Natural killer cell treated with Interleukin-12 subunit alpha and Interleukin-12 subunit beta and Interleukin-15 and Interleukin-18, amount 100 ng/mL, for 72 hours (primary cell): ENCODE measurements at regions not wholly inside any gene's neighbourhood (a gene's known extent, or its start where the extent isn't known, plus 50 kb on each side); places are given as distances from the start of the nearest gene placed in this dataset.

Experiments
- ATAC-seq, 2 donors: fragments of 150-1000 bp; cut with Tn5 transposase in 1 of 2; sonication (Bioruptor Pico), chemical (Tn5 transposase) in 1 of 2; 2 replicates each; pipeline ENCODE4 v1.10.0; 2021
- DNase-seq: peaks from one replicate; pipeline ENCODE4 v3.0.0; 2022; ENCODE audit warnings: low spot score
- H3K27ac Mint-ChIP-seq, 2 donors: 1 replicate in 1 of 2; 2 replicates in 1 of 2; pipeline ENCODE4 v1.8.0; 2022; ENCODE audit warnings: mixed read lengths in 2 of 2, mild to moderate bottlenecking in 1 of 2, moderate library complexity in 1 of 2
- H3K27me3 Mint-ChIP-seq, 2 donors: 1 replicate in 1 of 2; 2 replicates in 1 of 2; pipeline ENCODE4 v1.8.0; 2022; ENCODE audit warnings: mixed read lengths in 2 of 2
- H3K36me3 Mint-ChIP-seq: one replicate; pipeline ENCODE4 v1.8.0; 2022; ENCODE audit warnings: mixed read lengths
- H3K4me1 Mint-ChIP-seq, 2 donors: 1 replicate in 1 of 2; 2 replicates in 1 of 2; pipeline ENCODE4 v1.8.0; 2022; ENCODE audit warnings: low read depth in 2 of 2, mixed read lengths in 2 of 2, mild to moderate bottlenecking in 1 of 2
- H3K4me3 Mint-ChIP-seq: one replicate; pipeline ENCODE4 v1.8.0; 2022; ENCODE audit warnings: mixed read lengths
- H3K9me3 Mint-ChIP-seq: 2 replicates; pipeline ENCODE4 v1.8.0; 2022; ENCODE audit warnings: mixed read lengths

DNA sequence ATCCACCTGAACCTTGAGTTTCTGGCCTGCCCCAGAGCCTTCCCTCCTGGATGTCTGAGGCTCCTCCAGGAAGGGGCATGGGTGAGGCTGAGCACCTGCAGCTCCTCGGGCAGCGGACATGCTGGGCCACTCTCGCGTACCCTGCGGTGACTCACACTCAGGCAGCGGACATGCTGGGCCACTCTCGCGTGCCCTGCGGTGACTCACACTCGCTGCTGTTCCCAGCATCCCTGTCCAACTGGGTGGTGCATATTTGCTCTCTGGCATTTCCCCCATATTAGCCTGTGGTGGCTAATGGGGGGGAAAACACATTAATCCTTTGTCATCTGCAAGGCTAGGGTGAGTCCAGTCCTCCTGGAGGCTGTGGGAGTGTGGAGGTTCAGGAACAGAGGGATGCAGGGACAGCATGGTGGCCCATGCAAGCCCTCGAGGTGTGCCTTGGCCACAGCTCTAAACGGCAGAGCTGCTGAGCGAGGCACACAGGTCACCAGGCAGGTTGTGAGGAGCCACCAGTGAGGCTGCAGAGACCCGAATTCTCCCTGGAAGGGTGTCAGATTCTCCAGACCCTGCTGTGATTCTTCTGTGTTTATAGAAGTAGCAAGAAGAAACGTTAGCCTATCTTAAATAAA, 728.1 kb downstream of the BRD1 start:
- Mint-ChIP-seq H3K27me3 (no peaks in the 10 kb centered on the region), H3K27ac (no peak overlapping the region), H3K4me3 (no peak overlapping the region), H3K36me3 (no peaks in the 10 kb centered on the region), H3K9me3 (peaks cover 3% of the 10 kb centered on the region), H3K4me1 (no peaks in the 10 kb centered on the region)
- ATAC-seq, result no peak
- DNase-seq, result no peak

DNA sequence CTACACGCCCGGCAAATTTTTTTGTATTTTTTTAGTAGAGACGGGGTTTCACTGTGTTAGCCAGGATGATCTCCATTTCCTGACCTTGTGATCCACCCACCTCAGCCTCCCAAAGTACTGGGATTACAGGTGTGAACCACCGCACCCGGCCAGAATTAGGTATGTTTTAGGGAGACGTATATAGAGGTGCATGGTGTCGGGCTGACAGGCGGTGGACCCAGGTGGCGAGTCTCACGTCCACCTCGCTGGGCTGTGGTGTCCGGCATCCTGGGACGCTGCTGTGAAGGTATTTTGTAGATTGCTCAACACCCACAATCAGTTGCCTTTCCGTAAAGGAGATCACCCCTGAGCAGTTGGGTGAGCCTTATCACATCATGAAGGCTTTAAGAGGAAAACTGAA, 728.6 kb downstream of the BRD1 start:
- ATAC-seq (no peak), DNase-seq (no peak)
- H3K4me3 Mint-ChIP-seq, result no peak overlapping the region
- no peaks in the 10 kb centered on the region for H3K36me3 Mint-ChIP-seq
- H3K27me3 Mint-ChIP-seq, result no peaks in the 10 kb centered on the region
- no peak overlapping the region for H3K27ac Mint-ChIP-seq
- no peaks in the 10 kb centered on the region for H3K4me1 Mint-ChIP-seq
- H3K9me3 Mint-ChIP-seq, result peaks cover 3% of the 10 kb centered on the region

GRCh38 chr22:49097966-49098365, 729.7 kb downstream of the BRD1 start:
- Mint-ChIP-seq H3K4me3 (no peak overlapping the region), H3K27me3 (no peaks in the 10 kb centered on the region), H3K9me3 (peaks cover 3% of the 10 kb centered on the region), H3K27ac (no peak overlapping the region), H3K4me1 (no peaks in the 10 kb centered on the region), H3K36me3 (no peaks in the 10 kb centered on the region)
- ATAC-seq (no peak), DNase-seq (no peak)

DNA sequence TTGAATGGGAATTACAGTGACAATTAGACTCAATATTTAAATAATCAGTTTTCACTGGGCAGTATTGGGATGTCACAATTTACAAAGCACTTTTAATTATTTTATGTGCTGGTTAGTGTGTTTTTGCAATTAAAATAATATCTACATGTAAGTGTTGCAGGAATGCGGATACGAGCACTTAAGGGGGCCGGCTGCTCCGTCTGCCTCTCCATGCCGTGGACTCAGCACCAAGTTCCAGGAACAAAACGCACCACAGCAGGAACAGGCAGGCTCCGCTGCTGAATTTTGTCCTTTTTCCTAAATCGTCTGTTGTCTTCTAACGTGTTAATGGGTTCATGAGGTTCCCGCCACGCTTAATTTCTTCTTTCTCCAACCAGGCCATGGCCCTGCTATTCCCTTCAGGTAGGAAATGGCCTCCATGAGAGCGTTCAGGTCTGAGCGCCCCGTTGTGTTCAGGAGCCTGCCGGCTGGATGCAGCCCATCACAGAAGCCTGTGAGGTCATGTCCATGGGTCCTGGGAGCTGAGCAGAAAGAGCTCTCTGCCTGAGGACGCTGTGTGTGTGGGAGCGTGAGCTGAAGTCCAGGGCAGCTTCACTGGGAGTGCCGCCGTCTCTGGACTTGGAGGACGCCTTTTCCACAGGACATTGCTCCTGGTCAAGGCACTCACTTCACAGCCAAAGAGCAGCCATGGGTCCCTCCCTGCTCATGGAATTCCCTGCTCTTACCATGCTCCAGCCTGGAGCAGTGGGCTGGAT, 730.3 kb downstream of the BRD1 start:
- Mint-ChIP-seq H3K4me1 (no peaks in the 10 kb centered on the region), H3K9me3 (peaks cover 3% of the 10 kb centered on the region), H3K4me3 (no peak overlapping the region), H3K36me3 (no peaks in the 10 kb centered on the region), H3K27me3 (no peaks in the 10 kb centered on the region), H3K27ac (no peak overlapping the region)
- DNase-seq (no peak), ATAC-seq (no peak)

DNA sequence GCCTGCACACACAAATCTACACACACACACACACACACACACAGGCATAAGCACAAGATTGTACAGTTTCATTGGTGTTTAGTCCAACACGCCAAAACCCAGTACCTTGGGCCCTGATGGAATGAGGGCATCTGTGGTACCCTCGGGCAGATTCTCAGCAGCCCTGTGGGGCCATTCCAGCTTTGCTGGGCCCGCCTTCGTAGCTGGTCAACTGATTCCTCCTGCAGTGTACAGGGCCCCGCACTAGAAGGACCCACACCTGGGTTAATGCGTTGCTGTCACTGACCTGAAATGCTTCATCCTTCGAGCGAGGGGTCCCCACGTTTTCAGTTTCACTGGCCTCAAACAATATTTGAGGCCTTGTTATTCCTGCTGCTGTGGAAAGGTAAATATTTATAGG, 731.2 kb downstream of the BRD1 start:
- H3K4me3 Mint-ChIP-seq, result no peak overlapping the region
- no peaks in the 10 kb centered on the region for H3K4me1 Mint-ChIP-seq
- no peaks in the 10 kb centered on the region for H3K36me3 Mint-ChIP-seq
- no peak for ATAC-seq
- no peak for DNase-seq
- H3K9me3 Mint-ChIP-seq, result peaks cover 3% of the 10 kb centered on the region
- H3K27ac Mint-ChIP-seq, result no peak overlapping the region
- H3K27me3 Mint-ChIP-seq, result no peaks in the 10 kb centered on the region

- H3K9me3 Mint-ChIP-seq, result peaks cover 3% of the 10 kb centered on the region
- no peaks in the 10 kb centered on the region for H3K4me1 Mint-ChIP-seq
- no peaks in the 10 kb centered on the region for H3K36me3 Mint-ChIP-seq
- H3K4me3 Mint-ChIP-seq, result no peak overlapping the region
- no peak overlapping the region for H3K27ac Mint-ChIP-seq
- ATAC-seq (no peak), DNase-seq (no peak)
- H3K27me3 Mint-ChIP-seq, result no peaks in the 10 kb centered on the region
These were observed 732.3 kb downstream of the BRD1 start for GRCh38 chr22:49095366-49095765.

DNA sequence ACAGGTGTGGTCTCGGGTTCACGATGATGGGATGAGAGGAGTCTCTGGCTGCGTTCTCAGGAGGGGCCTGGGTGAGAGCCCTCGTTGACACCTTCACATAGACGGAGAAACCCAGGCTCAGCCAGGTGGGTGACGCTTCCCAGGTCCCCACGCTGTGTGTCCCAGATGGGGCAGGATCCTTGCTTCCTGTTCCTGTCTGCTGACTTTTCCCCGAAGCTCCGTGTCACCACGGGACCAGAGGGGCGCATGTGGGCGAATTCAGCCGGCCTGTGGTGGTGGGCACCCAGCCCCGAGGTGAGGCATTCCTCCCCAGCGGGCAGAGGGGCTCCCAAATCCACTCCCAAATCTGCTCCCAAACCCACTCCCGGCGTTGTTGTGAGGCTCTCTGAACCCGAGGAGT, 732.8 kb downstream of the BRD1 start:
- Mint-ChIP-seq H3K27ac (no peak overlapping the region), H3K4me1 (no peaks in the 10 kb centered on the region), H3K9me3 (peaks cover 3% of the 10 kb centered on the region), H3K27me3 (no peaks in the 10 kb centered on the region), H3K36me3 (no peaks in the 10 kb centered on the region), H3K4me3 (no peak overlapping the region)
- ATAC-seq (no peak), DNase-seq (no peak)

GRCh38 chr22:49094151-49094550, 733.5 kb downstream of the BRD1 start:
- H3K9me3 Mint-ChIP-seq, result peaks cover 3% of the 10 kb centered on the region
- H3K27ac Mint-ChIP-seq, result no peak overlapping the region
- no peak overlapping the region for H3K4me3 Mint-ChIP-seq
- no peaks in the 10 kb centered on the region for H3K4me1 Mint-ChIP-seq
- no peak for ATAC-seq
- DNase-seq, result no peak
- H3K27me3 Mint-ChIP-seq, result no peaks in the 10 kb centered on the region
- H3K36me3 Mint-ChIP-seq, result no peaks in the 10 kb centered on the region

GRCh38 chr22:49093192-49093880, 734.3 kb downstream of the BRD1 start:
- DNase-seq (no peak), ATAC-seq (no peak)
- no peak overlapping the region for H3K27ac Mint-ChIP-seq
- no peaks in the 10 kb centered on the region for H3K27me3 Mint-ChIP-seq
- peaks cover 3% of the 10 kb centered on the region for H3K9me3 Mint-ChIP-seq
- no peak overlapping the region for H3K4me3 Mint-ChIP-seq
- H3K36me3 Mint-ChIP-seq, result no peaks in the 10 kb centered on the region
- H3K4me1 Mint-ChIP-seq, result no peaks in the 10 kb centered on the region

DNA sequence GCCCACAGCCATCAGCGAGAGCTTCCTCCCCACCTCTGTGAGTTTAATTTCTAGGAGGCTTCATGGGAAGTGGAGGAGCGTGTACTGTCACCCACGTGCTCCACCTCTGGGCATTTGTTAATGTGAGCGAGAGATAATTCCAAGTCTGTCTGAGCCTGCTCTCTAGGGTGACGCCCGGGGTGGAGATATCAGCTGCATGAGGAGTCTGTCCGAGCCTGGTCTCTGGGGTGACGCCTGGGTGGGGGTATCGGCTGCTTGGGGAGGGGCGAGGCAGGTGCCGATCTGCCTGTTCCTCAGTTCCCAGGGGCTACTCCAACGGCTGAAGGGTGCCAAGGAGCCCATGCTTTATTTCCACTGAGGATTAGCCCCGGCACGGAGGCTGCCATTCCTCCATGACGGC, 735.0 kb downstream of the BRD1 start:
- Mint-ChIP-seq H3K27me3 (no peaks in the 10 kb centered on the region), H3K9me3 (peaks cover 3% of the 10 kb centered on the region), H3K4me1 (no peaks in the 10 kb centered on the region), H3K4me3 (no peak overlapping the region), H3K27ac (no peak overlapping the region), H3K36me3 (no peaks in the 10 kb centered on the region)
- DNase-seq (no peak), ATAC-seq (no peak)

DNA sequence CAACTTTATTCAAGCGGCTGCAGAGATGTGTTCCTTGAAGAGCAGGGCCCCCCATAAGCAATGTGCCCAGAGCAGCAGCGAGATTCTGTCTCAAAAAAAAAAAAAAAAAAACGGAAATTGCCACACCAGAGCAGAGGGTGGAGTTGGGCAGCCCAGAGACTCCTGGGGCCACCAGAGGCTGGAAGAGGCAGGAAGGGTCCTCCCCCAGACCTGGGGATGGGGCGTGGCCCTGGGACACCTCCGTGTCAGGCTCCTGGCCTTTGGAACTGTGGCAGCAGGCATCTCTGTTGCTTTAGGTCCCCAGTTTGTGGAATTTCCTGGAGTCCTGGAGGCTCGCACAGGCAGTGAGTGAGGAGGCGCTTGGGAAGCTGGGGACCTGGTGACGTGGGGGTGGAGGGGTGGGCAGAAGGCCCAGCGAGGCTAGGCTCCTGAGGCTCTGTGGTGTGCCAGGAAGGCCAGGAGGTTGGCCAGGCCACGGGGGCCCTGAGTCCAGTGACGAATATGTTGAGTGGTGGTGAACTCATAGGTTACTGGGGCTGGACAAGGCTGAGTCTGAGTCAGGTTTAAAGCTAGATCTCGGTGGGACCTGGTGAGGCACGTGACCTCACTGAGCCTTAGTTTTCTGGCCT, 735.6 kb downstream of the BRD1 start:
- DNase-seq (no peak), ATAC-seq (no peak)
- peaks cover 3% of the 10 kb centered on the region for H3K9me3 Mint-ChIP-seq
- H3K27ac Mint-ChIP-seq, result no peak overlapping the region
- no peaks in the 10 kb centered on the region for H3K4me1 Mint-ChIP-seq
- H3K27me3 Mint-ChIP-seq, result no peaks in the 10 kb centered on the region
- H3K4me3 Mint-ChIP-seq, result no peak overlapping the region
- no peaks in the 10 kb centered on the region for H3K36me3 Mint-ChIP-seq

GRCh38 chr22:49091451-49091850, 736.2 kb downstream of the BRD1 start:
- DNase-seq, result no peak
- peaks cover 3% of the 10 kb centered on the region for H3K9me3 Mint-ChIP-seq

GRCh38 chr22:49090853-49091135, 736.9 kb downstream of the BRD1 start:
- Mint-ChIP-seq H3K27ac (no peak overlapping the region), H3K36me3 (no peaks in the 10 kb centered on the region), H3K4me1 (no peaks in the 10 kb centered on the region), H3K9me3 (peaks cover under 1% of the 10 kb centered on the region), H3K27me3 (no peaks in the 10 kb centered on the region), H3K4me3 (no peak overlapping the region)
- ATAC-seq (no peak), DNase-seq (no peak)

More at GRCh38 chr22:49091451-49091850, 736.2 kb downstream of the BRD1 start:
- no peak for ATAC-seq
- Mint-ChIP-seq H3K36me3 (no peaks in the 10 kb centered on the region), H3K4me3 (no peak overlapping the region), H3K27me3 (no peaks in the 10 kb centered on the region), H3K27ac (no peak overlapping the region), H3K4me1 (no peaks in the 10 kb centered on the region)
